Trophoblast cell (in vitro differentiated cells and primary cell): ENCODE measurements at regions not wholly inside any gene's neighbourhood (a gene's known extent, or its start where the extent isn't known, plus 50 kb on each side); places are given as distances from the start of the nearest gene placed in this dataset.

ENCODE experiments used
- DNase-seq, 2 donors: peaks; one replicate each; pipeline ENCODE4 v3.0.0-alpha.2; 2016
- H2AFZ ChIP-seq: 2 replicates; pipeline ENCODE4 v1.6.1; 2013; ENCODE audit warnings: low read length, moderate library complexity, mild to moderate bottlenecking; ENCODE audit not compliant: insufficient read depth, poor library complexity
- H2AK5ac ChIP-seq: 2 replicates; pipeline ENCODE4 v1.6.1; 2013; ENCODE audit warnings: mild to moderate bottlenecking, low read length
- H2BK120ac ChIP-seq: 2 replicates; pipeline ENCODE4 v1.6.1; 2013; ENCODE audit warnings: low read length, mild to moderate bottlenecking, moderate library complexity; ENCODE audit not compliant: insufficient read depth, poor library complexity
- H2BK12ac ChIP-seq: 2 replicates; pipeline ENCODE4 v1.6.1; 2013; ENCODE audit warnings: mild to moderate bottlenecking, low read length, moderate library complexity
- H2BK5ac ChIP-seq: 2 replicates; pipeline ENCODE4 v1.6.1; 2013; ENCODE audit warnings: low read length, low read depth, moderate library complexity, mild to moderate bottlenecking; ENCODE audit not compliant: poor library complexity
- H3K14ac ChIP-seq: 2 replicates; pipeline ENCODE4 v1.6.1; 2013; ENCODE audit warnings: mild to moderate bottlenecking, low read length
- H3K18ac ChIP-seq: 2 replicates; pipeline ENCODE4 v1.6.1; 2013; ENCODE audit warnings: mild to moderate bottlenecking, low read length
- H3K23ac ChIP-seq: 2 replicates; pipeline ENCODE4 v1.6.1; 2013; ENCODE audit warnings: low read length
- H3K27ac ChIP-seq: 2 replicates; pipeline ENCODE4 v1.5.1; 2013; ENCODE audit warnings: low read depth, mild to moderate bottlenecking, inconsistent platforms, low read length, moderate library complexity
- H3K27me3 ChIP-seq: 2 replicates; pipeline ENCODE4 v1.6.1; 2013; ENCODE audit warnings: inconsistent platforms, mild to moderate bottlenecking, low read length, moderate library complexity; ENCODE audit not compliant: insufficient read depth
- H3K36me3 ChIP-seq, 2 experiments: 1 replicate in 1 of 2; 2 replicates in 1 of 2; pipeline ENCODE4 v1.6.1; 2013; ENCODE audit warnings: low read length in 2 of 2, mild to moderate bottlenecking in 2 of 2, moderate library complexity in 1 of 2; ENCODE audit not compliant: insufficient read depth in 2 of 2, control insufficient read depth in 1 of 2
- H3K4ac ChIP-seq: 2 replicates; pipeline ENCODE4 v1.6.1; 2013; ENCODE audit warnings: low read depth, mild to moderate bottlenecking, low read length, moderate library complexity
- H3K4me1 ChIP-seq, 2 experiments: 1 replicate in 1 of 2; 2 replicates in 1 of 2; pipeline ENCODE4 v1.6.1; 2013; ENCODE audit warnings: low read length in 2 of 2, mild to moderate bottlenecking in 2 of 2, moderate library complexity in 1 of 2; ENCODE audit not compliant: insufficient read depth in 2 of 2, control insufficient read depth in 1 of 2
- H3K4me2 ChIP-seq: 2 replicates; pipeline ENCODE4 v1.6.1; 2013; ENCODE audit warnings: inconsistent platforms, mild to moderate bottlenecking, low read length, moderate library complexity
- H3K4me3 ChIP-seq: 2 replicates; pipeline ENCODE4 v1.5.1; 2013; ENCODE audit warnings: mild to moderate bottlenecking, low read depth, low read length, inconsistent platforms
- H3K79me1 ChIP-seq: one replicate; pipeline ENCODE4 v1.6.1; 2013; ENCODE audit warnings: low read length
- H3K79me2 ChIP-seq: 2 replicates; pipeline ENCODE4 v1.6.1; 2013; ENCODE audit warnings: low read length, mild to moderate bottlenecking; ENCODE audit not compliant: control insufficient read depth, insufficient read depth, poor library complexity
- H3K9ac ChIP-seq: 2 replicates; pipeline ENCODE4 v1.6.1; 2013; ENCODE audit warnings: mild to moderate bottlenecking, low read length
- H3K9me3 ChIP-seq: 2 replicates; pipeline ENCODE4 v1.6.1; 2013; ENCODE audit warnings: low read depth, mild to moderate bottlenecking, control low read depth, inconsistent platforms, low read length; ENCODE audit not compliant: insufficient read depth
- H4K12ac ChIP-seq: 2 replicates; pipeline ENCODE4 v1.6.1; 2013; ENCODE audit warnings: low read depth, mild to moderate bottlenecking, low read length, moderate library complexity
- H4K8ac ChIP-seq: 2 replicates; pipeline ENCODE4 v1.6.1; 2013; ENCODE audit warnings: low read depth, mild to moderate bottlenecking, low read length, moderate library complexity
- H4K91ac ChIP-seq: one replicate; pipeline ENCODE4 v1.6.1; 2013; ENCODE audit warnings: low read depth, mild to moderate bottlenecking, low read length, moderate library complexity
- WGBS: extraction: QIAGEN DNeasy Blood & Tissue Kit; methylation state at CpG from one replicate; pipeline ENCODE4 v1.1.7; 2013; ENCODE audit warnings: missing lambda C conversion rate; ENCODE audit not compliant: insufficient read length, insufficient coverage; ENCODE audit errors: extremely low coverage; 5-methylcytosine and 5-hydroxymethylcytosine counted together

DNA sequence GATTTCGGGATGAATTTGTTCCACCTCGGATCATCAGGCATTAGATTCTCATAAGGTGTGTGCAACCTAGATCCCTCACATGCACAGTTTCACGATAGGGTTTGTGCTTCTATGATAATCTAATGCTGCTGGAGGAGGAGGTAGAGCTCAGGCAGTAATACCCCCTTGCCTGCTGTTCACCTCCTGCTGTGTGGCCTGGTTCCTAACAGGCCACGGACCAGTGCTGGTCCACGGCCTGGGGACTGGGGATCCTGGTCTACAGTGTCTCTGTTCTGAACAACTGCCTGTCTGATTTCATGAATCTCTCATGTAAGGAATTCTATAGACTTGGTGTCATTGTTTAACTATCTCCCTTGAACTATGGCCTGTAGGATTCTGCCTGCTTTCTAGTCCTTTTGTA is 269.9 kb downstream of the SPRY1 start:
- Histone ChIP-seq H3K79me2 (no peaks in the 10 kb centered on the region), H2BK120ac (no peak overlapping the region), H3K4ac (no peak overlapping the region), H3K27me3 (no peaks in the 10 kb centered on the region), H3K4me1 (no peaks in the 10 kb centered on the region), H3K14ac (no peak overlapping the region), H3K36me3 (no peaks in the 10 kb centered on the region), H2BK12ac (no peak overlapping the region), H4K91ac (no peak overlapping the region), H3K4me2 (no peak overlapping the region), H4K12ac (no peak overlapping the region), H3K23ac (no peak overlapping the region), H3K9me3 (no peaks in the 10 kb centered on the region), H3K18ac (no peak overlapping the region), H4K8ac (no peak overlapping the region), H2BK5ac (no peak overlapping the region), H2AK5ac (no peak overlapping the region), H2AFZ (no peak overlapping the region), H3K4me3 (no peak overlapping the region), H3K9ac (no peak overlapping the region), H3K79me1 (no peaks in the 10 kb centered on the region), H3K27ac (no peak overlapping the region)
- WGBS: no CpG with 5 or more reads among the region's 5 CpGs
- no peak for DNase-seq

DNA sequence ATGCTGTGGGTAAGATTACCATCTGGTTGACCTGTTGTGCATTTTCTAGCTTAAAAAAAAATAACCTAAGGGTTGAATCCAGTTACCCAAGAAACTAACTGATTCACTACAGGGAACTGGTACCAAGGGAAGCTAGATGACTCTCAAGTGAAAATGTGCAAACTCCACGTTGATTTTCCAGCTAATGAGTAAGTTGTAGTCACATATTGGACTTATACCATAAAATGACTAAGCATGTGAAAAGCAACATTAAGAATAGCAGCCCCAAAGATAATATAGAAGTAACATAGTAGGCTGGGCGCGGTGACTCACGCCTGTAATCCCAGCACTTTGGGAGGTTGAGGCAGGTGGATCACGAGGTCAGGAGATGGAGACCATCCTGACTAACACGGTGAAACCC is 270.9 kb downstream of the SPRY1 start:
- H2BK120ac ChIP-seq: no peak overlapping the region
- H3K79me2 ChIP-seq: no peaks in the 10 kb centered on the region
- H3K4me1 ChIP-seq: no peaks in the 10 kb centered on the region
- H2AK5ac ChIP-seq: no peak overlapping the region
- H3K14ac ChIP-seq: no peak overlapping the region
- no peak overlapping the region for H2BK12ac ChIP-seq
- H4K12ac ChIP-seq: no peak overlapping the region
- no peaks in the 10 kb centered on the region for H3K36me3 ChIP-seq
- H3K23ac ChIP-seq: no peak overlapping the region
- no peaks in the 10 kb centered on the region for H3K79me1 ChIP-seq
- DNase-seq: peak; percentile 33 to 73
- no peak overlapping the region for H3K27ac ChIP-seq
- H2AFZ ChIP-seq: no peak overlapping the region
- WGBS: no CpG with 5 or more reads among the region's 6 CpGs
- H3K4me3 ChIP-seq: no peak overlapping the region
- H4K91ac ChIP-seq: no peak overlapping the region
- no peak overlapping the region for H2BK5ac ChIP-seq
- H3K4me2 ChIP-seq: no peak overlapping the region
- H4K8ac ChIP-seq: no peak overlapping the region
- H3K18ac ChIP-seq: no peak overlapping the region
- no peaks in the 10 kb centered on the region for H3K9me3 ChIP-seq
- no peak overlapping the region for H3K4ac ChIP-seq
- no peaks in the 10 kb centered on the region for H3K27me3 ChIP-seq
- H3K9ac ChIP-seq: no peak overlapping the region

GRCh38 chr4:123667991-123668390 is 271.4 kb downstream of the SPRY1 start:
- H3K27me3 ChIP-seq: no peaks in the 10 kb centered on the region
- H3K23ac ChIP-seq: no peak overlapping the region
- no peaks in the 10 kb centered on the region for H3K4me1 ChIP-seq
- no peak overlapping the region for H3K4ac ChIP-seq
- H3K4me2 ChIP-seq: no peak overlapping the region
- no CpG with 5 or more reads among the region's 2 CpGs for WGBS
- H3K9ac ChIP-seq: no peak overlapping the region
- no peak overlapping the region for H2BK5ac ChIP-seq
- no peak overlapping the region for H2AFZ ChIP-seq
- H3K27ac ChIP-seq: no peak overlapping the region
- peak in 1 of 2 donors; percentile 81 for DNase-seq
- H3K14ac ChIP-seq: no peak overlapping the region
- no peak overlapping the region for H2BK120ac ChIP-seq
- no peaks in the 10 kb centered on the region for H3K9me3 ChIP-seq
- no peaks in the 10 kb centered on the region for H3K36me3 ChIP-seq
- no peaks in the 10 kb centered on the region for H3K79me2 ChIP-seq
- H4K8ac ChIP-seq: no peak overlapping the region
- H2AK5ac ChIP-seq: no peak overlapping the region
- no peak overlapping the region for H4K12ac ChIP-seq
- H2BK12ac ChIP-seq: no peak overlapping the region
- no peaks in the 10 kb centered on the region for H3K79me1 ChIP-seq
- no peak overlapping the region for H4K91ac ChIP-seq
- H3K18ac ChIP-seq: no peak overlapping the region
- no peak overlapping the region for H3K4me3 ChIP-seq

GRCh38 chr4:123671636-123672404 is 275.2 kb downstream of the SPRY1 start:
- H2AFZ ChIP-seq: no peak overlapping the region
- H4K91ac ChIP-seq: no peak overlapping the region
- H4K8ac ChIP-seq: no peak overlapping the region
- H2BK5ac ChIP-seq: no peak overlapping the region
- no peak overlapping the region for H3K27ac ChIP-seq
- H3K4ac ChIP-seq: no peak overlapping the region
- no peaks in the 10 kb centered on the region for H3K79me1 ChIP-seq
- no peaks in the 10 kb centered on the region for H3K79me2 ChIP-seq
- no peaks in the 10 kb centered on the region for H3K9me3 ChIP-seq
- H4K12ac ChIP-seq: no peak overlapping the region
- no peaks in the 10 kb centered on the region for H3K4me1 ChIP-seq
- WGBS: no CpG with 5 or more reads among the region's 4 CpGs
- no peak overlapping the region for H2BK12ac ChIP-seq
- no peak overlapping the region for H3K9ac ChIP-seq
- no peak for DNase-seq
- no peaks in the 10 kb centered on the region for H3K27me3 ChIP-seq
- no peak overlapping the region for H3K4me3 ChIP-seq
- no peak overlapping the region for H3K23ac ChIP-seq
- no peak overlapping the region for H3K18ac ChIP-seq
- no peak overlapping the region for H3K4me2 ChIP-seq
- H3K36me3 ChIP-seq: no peaks in the 10 kb centered on the region
- no peak overlapping the region for H2BK120ac ChIP-seq
- H2AK5ac ChIP-seq: no peak overlapping the region
- H3K14ac ChIP-seq: no peak overlapping the region
